Lower leg skin (tissue), 3 donors: ENCODE measurements at regions not wholly inside any gene's neighbourhood (a gene's known extent, or its start where the extent isn't known, plus 50 kb on each side); places are given as distances from the start of the nearest gene placed in this dataset.

Experiments used
- CTCF ChIP-seq, 3 donors: fragments of 450-650 bp; IDR thresholded peaks; one replicate each; pipeline ENCODE4 v1.5.1; 2016; ENCODE audit warnings: antibody characterized with exemption in 3 of 3, mild to moderate bottlenecking in 3 of 3, moderate library complexity in 2 of 3
- POLR2A ChIP-seq, 2 donors: fragments of 450-650 bp; IDR thresholded peaks; one replicate each; pipeline ENCODE4 v1.6.1; 2016 to 2017; ENCODE audit warnings: antibody characterized with exemption in 2 of 2, mild to moderate bottlenecking in 1 of 2, moderate library complexity in 1 of 2

- TF ChIP-seq CTCF (IDR thresholded peaks at IDR 0.05) (no peak), POLR2A (IDR thresholded peaks at IDR 0.05) (no peak)
Measured at GRCh38 chr16:6155271-6155670, 1057.7 kb upstream of the EEF2KMT start.
